Astrocyte (in vitro differentiated cells and primary cell): ENCODE measurements at regions not wholly inside any gene's neighbourhood (a gene's known extent, or its start where the extent isn't known, plus 50 kb on each side); places are given as distances from the start of the nearest gene placed in this dataset.

ENCODE experiments used
- EZH2 ChIP-seq: IDR thresholded peaks from 2 replicates; pipeline ENCODE4 v1.6.1; 2012; ENCODE audit warnings: mild to moderate bottlenecking, low read length, inconsistent platforms; ENCODE audit not compliant: insufficient read depth
- TF ChIP-seq, protein P1 (sequence below): IDR thresholded peaks from 2 replicates; pipeline ENCODE4 v1.5.1; 2011; ENCODE audit warnings: low read depth, mild to moderate bottlenecking, inconsistent platforms, low read length, moderate library complexity; ENCODE audit not compliant: insufficient read depth

GRCh38 chrX:110418316-110419235 lies 59.9 kb downstream of the RTL9 start:
- TF ChIP-seq, protein P1, sequence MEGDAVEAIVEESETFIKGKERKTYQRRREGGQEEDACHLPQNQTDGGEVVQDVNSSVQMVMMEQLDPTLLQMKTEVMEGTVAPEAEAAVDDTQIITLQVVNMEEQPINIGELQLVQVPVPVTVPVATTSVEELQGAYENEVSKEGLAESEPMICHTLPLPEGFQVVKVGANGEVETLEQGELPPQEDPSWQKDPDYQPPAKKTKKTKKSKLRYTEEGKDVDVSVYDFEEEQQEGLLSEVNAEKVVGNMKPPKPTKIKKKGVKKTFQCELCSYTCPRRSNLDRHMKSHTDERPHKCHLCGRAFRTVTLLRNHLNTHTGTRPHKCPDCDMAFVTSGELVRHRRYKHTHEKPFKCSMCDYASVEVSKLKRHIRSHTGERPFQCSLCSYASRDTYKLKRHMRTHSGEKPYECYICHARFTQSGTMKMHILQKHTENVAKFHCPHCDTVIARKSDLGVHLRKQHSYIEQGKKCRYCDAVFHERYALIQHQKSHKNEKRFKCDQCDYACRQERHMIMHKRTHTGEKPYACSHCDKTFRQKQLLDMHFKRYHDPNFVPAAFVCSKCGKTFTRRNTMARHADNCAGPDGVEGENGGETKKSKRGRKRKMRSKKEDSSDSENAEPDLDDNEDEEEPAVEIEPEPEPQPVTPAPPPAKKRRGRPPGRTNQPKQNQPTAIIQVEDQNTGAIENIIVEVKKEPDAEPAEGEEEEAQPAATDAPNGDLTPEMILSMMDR: peak; percentile 53
- no peak for TF ChIP-seq EZH2
